ENCODE measurements at regions not wholly inside any gene's neighbourhood (a gene's known extent, or its start where the extent isn't known, plus 50 kb on each side); places are given as distances from the start of the nearest gene placed in this dataset.

DNA sequence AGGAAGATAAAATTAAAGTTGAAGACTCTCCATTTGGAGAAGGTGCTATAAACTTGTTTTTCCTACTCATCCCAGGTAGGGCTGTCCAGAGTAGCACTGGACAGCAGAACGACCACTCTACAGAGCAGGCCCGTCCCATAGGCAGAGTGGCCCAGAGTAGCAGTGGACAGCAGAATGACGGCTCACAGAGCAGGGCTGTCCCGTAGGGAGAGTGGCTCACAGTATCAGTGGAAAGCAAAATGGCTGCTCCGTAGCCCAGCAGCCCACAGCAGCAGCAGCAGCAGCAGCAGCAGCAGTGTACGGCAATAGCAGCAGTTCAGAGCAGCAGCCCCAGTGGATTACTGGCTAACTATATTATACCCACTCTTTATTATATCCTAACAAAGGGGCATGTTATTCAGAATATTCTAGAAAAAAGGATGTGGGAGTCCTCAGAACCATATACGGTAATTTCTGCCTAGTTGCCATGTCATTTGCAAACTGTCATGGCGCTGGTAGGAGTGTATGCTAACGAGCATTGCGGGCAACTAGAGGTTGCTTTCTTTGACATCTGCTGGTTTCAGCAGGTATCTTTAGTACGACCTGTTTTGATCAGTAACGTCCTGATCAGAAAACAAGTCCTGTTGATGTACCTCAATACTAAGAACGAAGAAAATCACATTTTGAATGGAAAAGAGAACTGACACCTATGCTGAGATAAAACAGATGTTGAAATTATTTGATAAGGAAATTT lies 567.3 kb downstream of the SLC16A7 start:
- ChIA-PET POLR2A (ENCODE audit: partially characterized antibody) (no interaction called here), CTCF (ENCODE audit: partially characterized antibody) (interaction anchor here (0.6 kb wide), 1 partner anchor 102 kb away, joined by 3 read pairs; no protein-coding TSS in a partner anchor)
- Histone ChIP-seq H3K9ac (replicated peaks in 1 of 4; ENCODE audit: extremely low read depth in 1 of 4, low read depth in 3 of 4, low read length in 3 of 4) (no peak overlapping the region), H2AK5ac (ENCODE audit: low read depth, low read length) (no peak overlapping the region), H2AFZ (ENCODE audit: low read length) (peak overlapping the region; percentile 93), H2BK120ac (replicated peaks; ENCODE audit: low read depth, low read length) (no peak overlapping the region), H3K4ac (replicated peaks; ENCODE audit: insufficient read length, low read depth, low read length) (no peak overlapping the region), H2BK20ac (ENCODE audit: low read length) (no peak overlapping the region), H4K20me1 (replicated peaks in 1 of 2; ENCODE audit: control insufficient read depth in 1 of 2, insufficient read depth in 2 of 2, low read length in 2 of 2) (no peaks in the 10 kb centered on the region), H3K23ac (ENCODE audit: insufficient read length) (no peak overlapping the region), H3K9me3 (ENCODE audit: insufficient read depth in 2 of 2, low read depth in 1 of 2, low read length in 1 of 2) (no peaks in the 10 kb centered on the region), H3K23me2 (ENCODE audit: low read depth, low read length) (no peaks in the 10 kb centered on the region), H4K91ac (replicated peaks; ENCODE audit: insufficient read length, low read length) (no peak overlapping the region), H3K27ac (ENCODE audit: low read depth, low read length) (no peak overlapping the region), H3K4me1 (replicated peaks in 1 of 4; ENCODE audit: control insufficient read depth in 3 of 4, insufficient read depth in 4 of 4, low read length in 3 of 4) (no peaks in the 10 kb centered on the region), H3K4me2 (ENCODE audit: insufficient read depth in 1 of 2, low read depth in 2 of 2, low read length in 2 of 2) (no peak overlapping the region), H3K79me2 (ENCODE audit: control insufficient read depth in 1 of 2, insufficient read depth in 2 of 2, low read length in 2 of 2) (no peaks in the 10 kb centered on the region), H3K27me3 (replicated peaks in 1 of 4; ENCODE audit: control insufficient read depth in 3 of 4, extremely low read depth in 1 of 4, insufficient read depth in 3 of 4, low read length in 3 of 4) (no peaks in the 10 kb centered on the region), H4K8ac (ENCODE audit: extremely low read depth, insufficient read depth, low read length) (no peak overlapping the region; the same call in 1 of the 2 replicates), H3K4me3 (ENCODE audit: extremely low read depth in 1 of 4, insufficient read depth in 2 of 4, low read depth in 3 of 4, low read length in 4 of 4) (no peak overlapping the region), H3K56ac (replicated peaks; ENCODE audit: insufficient read length, low read depth, low read length) (no peak overlapping the region), H3K36me3 (ENCODE audit: control insufficient read depth in 2 of 4, insufficient read depth in 4 of 4, low read length in 3 of 4) (no peaks in the 10 kb centered on the region), H3K79me1 (ENCODE audit: low read depth, low read length) (no peaks in the 10 kb centered on the region), H2BK12ac (ENCODE audit: low read depth, low read length) (no peak overlapping the region; the same call in 1 of the 2 replicates), H4K5ac (ENCODE audit: insufficient read length, low read depth, low read length) (no peak overlapping the region), H3K18ac (ENCODE audit: extremely low read depth, low read length) (no peak overlapping the region), H3K14ac (ENCODE audit: insufficient read length) (no peak overlapping the region), H2BK5ac (ENCODE audit: low read depth, low read length) (no peak overlapping the region), H2BK15ac (ENCODE audit: low read length) (no peak overlapping the region)
- no peak for FAIRE-seq
- no peak for DNase-seq (ENCODE audit: low read depth in 1 of 2, low spot score in 2 of 2)
- WGBS, 2 experiments (ENCODE audit: extremely low coverage in 1 of 2, insufficient coverage in 1 of 2, insufficient read length in 1 of 2, insufficient replicate concordance in 2 of 2, low coverage in 1 of 2, low lambda C conversion rate in 2 of 2, missing lambda C conversion rate in 1 of 2): 92% methylated on average over 13 of the region's 13 CpGs; no CpG with 5 or more reads in 1 of the 2 experiments
- TF ChIP-seq TAF1 (IDR thresholded peaks at IDR 0.05; ENCODE audit: low read depth, low read length): no peak
- TF ChIP-seq ZNF274 (IDR thresholded peaks at IDR 0.05; ENCODE audit: borderline replicate concordance, extremely low read depth, low read length): no peak
- no peak for TF ChIP-seq KDM4A (IDR thresholded peaks at IDR 0.05; ENCODE audit: low read depth, low read length, severe bottlenecking)
